Spleen (tissue), 7 donors: ENCODE measurements at regions not wholly inside any gene's neighbourhood (a gene's known extent, or its start where the extent isn't known, plus 50 kb on each side); places are given as distances from the start of the nearest gene placed in this dataset.

Experiments used
- CTCF ChIP-seq, 11 experiments: fragments of 200-600 bp in 7 of 11; fragments of 450-650 bp in 4 of 11; sonication (generic) in 4 of 11; IDR thresholded peaks in 8 of 11; conservative IDR thresholded peaks in 3 of 11; 1 replicate in 7 of 11; 2 replicates in 4 of 11; pipeline versions ENCODE4 v1.4.0 to v1.8.0; 2016 to 2021; ENCODE audit warnings: antibody characterized with exemption in 11 of 11, inconsistent platforms in 4 of 11, mild to moderate bottlenecking in 1 of 11
- POLR2A ChIP-seq, 3 donors: fragments of 450-650 bp; IDR thresholded peaks; one replicate each; pipeline ENCODE4 v1.5.1; 2017; ENCODE audit warnings: antibody characterized with exemption in 3 of 3, mild to moderate bottlenecking in 1 of 3
- POLR2AphosphoS5 ChIP-seq, 3 donors: sonication (generic); formaldehyde crosslinking; IDR thresholded peaks; one replicate each; pipeline ENCODE4 v1.5.1; 2017; ENCODE audit warnings: antibody characterized with exemption in 3 of 3
- donor health status: DM: no; HTN: no; CAD: no; lungs with moderate emphysema.
- donor health status: DM: no; HTN: no; CAD: no.
- donor health status: DM: no; HTN: no; CAD: no.

GRCh38 chr22:23484651-23485050 lies 95.4 kb downstream of the IGLL1 start:
- TF ChIP-seq CTCF (IDR thresholded peaks at IDR 0.05 in 8 of 11, conservative IDR thresholded peaks at IDR 0.05 in 3 of 11) = no peak
- TF ChIP-seq POLR2A (IDR thresholded peaks at IDR 0.05) = no peak
- no peak for TF ChIP-seq POLR2AphosphoS5 (IDR thresholded peaks at IDR 0.05)
